DOHH2 (cell line): ENCODE measurements at regions not wholly inside any gene's neighbourhood (a gene's known extent, or its start where the extent isn't known, plus 50 kb on each side); places are given as distances from the start of the nearest gene placed in this dataset.

Experiments
- H3F3A ChIP-seq: fragments of 200-600 bp; sonication (generic), shearing (Covaris generic); 2 replicates; pipeline ENCODE4 v1.6.0; 2016; ENCODE audit warnings: antibody characterized with exemption, mild to moderate bottlenecking; ENCODE audit not compliant: control insufficient read depth, insufficient read depth
- H3K27ac ChIP-seq: fragments of 200-600 bp; sonication (generic); 2 replicates; pipeline ENCODE4 v1.5.1; 2014; ENCODE audit warnings: low read depth, mild to moderate bottlenecking, low read length, moderate library complexity
- H3K27me3 ChIP-seq: fragments of 200-600 bp; sonication (generic); 2 replicates; pipeline ENCODE4 v1.6.1; 2014; ENCODE audit warnings: mild to moderate bottlenecking, low read length, mixed read lengths; ENCODE audit not compliant: control insufficient read depth
- H3K36me3 ChIP-seq: fragments of 200-600 bp; sonication (generic); 2 replicates; pipeline ENCODE4 v1.6.1; 2014; ENCODE audit warnings: mild to moderate bottlenecking, low read length, moderate library complexity, mixed read lengths; ENCODE audit not compliant: control insufficient read depth
- H3K4me1 ChIP-seq: fragments of 200-600 bp; sonication (generic); 2 replicates; pipeline ENCODE4 v1.6.1; 2014; ENCODE audit warnings: mild to moderate bottlenecking, low read length, mixed read lengths; ENCODE audit not compliant: control insufficient read depth
- H3K4me2 ChIP-seq: fragments of 200-600 bp; sonication (generic); 2 replicates; pipeline ENCODE4 v1.6.0; 2014; ENCODE audit warnings: mild to moderate bottlenecking, low read length, moderate library complexity
- H3K4me3 ChIP-seq: fragments of 200-600 bp; sonication (generic); 2 replicates; pipeline ENCODE4 v1.5.1; 2014; ENCODE audit warnings: mild to moderate bottlenecking, low read length, mixed read lengths
- H3K79me2 ChIP-seq: fragments of 200-600 bp; sonication (generic); 2 replicates; pipeline ENCODE4 v1.6.1; 2014; ENCODE audit warnings: mild to moderate bottlenecking, low read length, mixed read lengths; ENCODE audit not compliant: control insufficient read depth
- H3K9me2 ChIP-seq: fragments of 200-600 bp; sonication (generic); replicated peaks from 2 replicates; pipeline ENCODE4 v1.6.1; 2014; ENCODE audit warnings: mild to moderate bottlenecking, low read length, mixed read lengths; ENCODE audit not compliant: control insufficient read depth
- H3K9me3 ChIP-seq: fragments of 200-600 bp; sonication (generic); 2 replicates; pipeline ENCODE4 v1.6.1; 2014; ENCODE audit warnings: antibody characterized with exemption, low read length, mixed read lengths; ENCODE audit not compliant: control insufficient read depth, insufficient read depth
- H4K20me1 ChIP-seq: fragments of 200-600 bp; sonication (generic); 2 replicates; pipeline ENCODE4 v1.6.0; 2014; ENCODE audit warnings: low read depth, mild to moderate bottlenecking, antibody characterized with exemption, low read length, moderate library complexity; ENCODE audit not compliant: control insufficient read depth, insufficient read depth
- EZH2phosphoT487 ChIP-seq: fragments of 200-600 bp; sonication (generic); IDR thresholded peaks from 2 replicates; pipeline ENCODE4 v1.6.1; 2017; ENCODE audit warnings: borderline replicate concordance, mild to moderate bottlenecking, antibody characterized with exemption, low read length, moderate library complexity, mixed read lengths
- TF ChIP-seq, protein P1 (sequence below): fragments of 200-600 bp; sonication (generic); IDR thresholded peaks from one replicate; pipeline ENCODE4 v1.5.1; 2014; ENCODE audit warnings: antibody characterized with exemption, mild to moderate bottlenecking, low read depth, low read length; ENCODE audit not compliant: poor library complexity, severe bottlenecking

DNA sequence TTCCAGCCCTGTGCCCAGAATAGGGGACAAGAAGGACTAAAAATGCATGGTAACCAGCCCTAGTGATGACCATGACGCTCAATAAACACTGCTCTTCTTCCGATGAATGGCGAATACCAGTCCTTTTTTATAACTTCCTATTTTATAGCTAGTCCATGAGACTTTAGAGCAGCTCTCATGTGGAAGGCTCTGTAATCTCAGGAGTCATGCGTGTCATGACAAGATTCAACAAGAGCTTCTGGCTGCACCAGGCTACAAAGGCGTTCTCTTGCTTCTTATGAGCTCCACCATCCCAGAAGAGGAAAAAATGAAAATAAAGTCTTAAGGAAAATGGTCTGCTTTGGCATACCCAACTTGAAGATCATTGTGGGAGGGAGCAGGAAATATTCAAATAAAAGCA is 141.0 kb downstream of the TMCO5A start:
- peak overlapping the region; percentile 28; the same call in 1 of the 2 replicates for H3K27ac ChIP-seq

DNA sequence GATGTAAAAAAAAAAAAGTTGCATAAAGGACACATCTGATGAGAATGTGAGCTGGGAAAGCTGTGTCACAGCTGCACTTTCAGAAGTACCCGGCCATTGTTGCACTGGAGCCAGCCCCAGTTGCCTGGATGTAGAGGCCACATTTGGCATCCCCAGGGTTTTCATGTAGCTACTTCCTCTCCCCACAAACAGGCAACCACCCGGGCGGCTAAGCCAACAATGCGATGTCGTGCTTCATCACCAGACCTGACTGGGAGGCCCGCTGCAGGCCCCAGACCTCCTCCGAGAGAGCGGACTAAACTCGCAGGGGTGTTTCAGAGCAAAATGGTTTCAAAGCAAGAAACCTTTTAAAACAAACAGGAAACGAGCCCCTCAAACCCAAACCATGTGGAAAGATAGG is 142.3 kb downstream of the TMCO5A start:
- H3K4me2 ChIP-seq: peak overlapping the region; percentile 64
- H3K4me3 ChIP-seq: peak overlapping the region; percentile 55
- peaks cover 87% of the 10 kb centered on the region for H3K4me1 ChIP-seq
- no peak for TF ChIP-seq EZH2phosphoT487
- TF ChIP-seq, protein P1, sequence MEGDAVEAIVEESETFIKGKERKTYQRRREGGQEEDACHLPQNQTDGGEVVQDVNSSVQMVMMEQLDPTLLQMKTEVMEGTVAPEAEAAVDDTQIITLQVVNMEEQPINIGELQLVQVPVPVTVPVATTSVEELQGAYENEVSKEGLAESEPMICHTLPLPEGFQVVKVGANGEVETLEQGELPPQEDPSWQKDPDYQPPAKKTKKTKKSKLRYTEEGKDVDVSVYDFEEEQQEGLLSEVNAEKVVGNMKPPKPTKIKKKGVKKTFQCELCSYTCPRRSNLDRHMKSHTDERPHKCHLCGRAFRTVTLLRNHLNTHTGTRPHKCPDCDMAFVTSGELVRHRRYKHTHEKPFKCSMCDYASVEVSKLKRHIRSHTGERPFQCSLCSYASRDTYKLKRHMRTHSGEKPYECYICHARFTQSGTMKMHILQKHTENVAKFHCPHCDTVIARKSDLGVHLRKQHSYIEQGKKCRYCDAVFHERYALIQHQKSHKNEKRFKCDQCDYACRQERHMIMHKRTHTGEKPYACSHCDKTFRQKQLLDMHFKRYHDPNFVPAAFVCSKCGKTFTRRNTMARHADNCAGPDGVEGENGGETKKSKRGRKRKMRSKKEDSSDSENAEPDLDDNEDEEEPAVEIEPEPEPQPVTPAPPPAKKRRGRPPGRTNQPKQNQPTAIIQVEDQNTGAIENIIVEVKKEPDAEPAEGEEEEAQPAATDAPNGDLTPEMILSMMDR: no peak
- peak overlapping the region; percentile 58 for H3K27ac ChIP-seq
- no peaks in the 10 kb centered on the region for H3K79me2 ChIP-seq
- H4K20me1 ChIP-seq: no peaks in the 10 kb centered on the region
- H3K9me2 ChIP-seq: no peaks in the 10 kb centered on the region
- peaks cover 17% of the 10 kb centered on the region for H3K27me3 ChIP-seq
- no peaks in the 10 kb centered on the region for H3K9me3 ChIP-seq
- peaks cover 7% of the 10 kb centered on the region for H3F3A ChIP-seq
- 0 out of 2 replicates have a peak, but pooled peaks cover 5% of the 10 kb centered on the region for H3K36me3 ChIP-seq

More for the DNA sequence above, 141.0 kb downstream of the TMCO5A start:
- Histone ChIP-seq H3K36me3 (0 out of 2 replicates have a peak, but pooled peaks cover 5% of the 10 kb centered on the region), H3K9me3 (no peaks in the 10 kb centered on the region), H3K27me3 (peaks cover 17% of the 10 kb centered on the region), H3K4me2 (peak overlapping the region; percentile 64), H3K4me1 (peaks cover 90% of the 10 kb centered on the region), H3K79me2 (no peaks in the 10 kb centered on the region), H4K20me1 (no peaks in the 10 kb centered on the region), H3K4me3 (peak overlapping the region; percentile 4; the same call in 1 of the 2 replicates), H3K9me2 (no peaks in the 10 kb centered on the region), H3F3A (peaks cover 7% of the 10 kb centered on the region)
- TF ChIP-seq, protein P1: no peak

DNA sequence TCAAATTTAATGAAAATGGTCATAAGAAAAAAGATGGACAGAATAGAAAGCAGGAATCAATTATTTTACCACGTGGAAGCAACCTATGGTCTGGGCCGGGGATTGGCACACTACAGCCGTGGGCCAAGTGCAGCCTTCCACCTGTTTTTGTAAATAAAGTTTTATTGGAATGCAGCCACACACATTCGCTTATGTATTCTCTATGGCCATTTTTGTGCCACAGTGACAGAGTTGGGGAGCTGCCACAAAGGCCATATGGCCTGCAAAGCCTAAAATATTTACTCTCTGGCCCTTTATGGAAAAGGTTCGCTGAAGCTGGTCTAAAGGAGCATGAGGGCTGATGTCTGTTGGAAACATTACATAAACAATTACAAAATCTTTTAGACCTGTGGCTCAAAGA is 144.8 kb downstream of the TMCO5A start:
- Histone ChIP-seq H3K4me2 (peak overlapping the region; percentile 36; the same call in 1 of the 2 replicates), H4K20me1 (no peaks in the 10 kb centered on the region; the same call in 1 of the 2 replicates), H3K9me3 (no peaks in the 10 kb centered on the region), H3K27me3 (peaks cover 11% of the 10 kb centered on the region), H3K27ac (no peak overlapping the region), H3K9me2 (no peaks in the 10 kb centered on the region), H3F3A (peaks cover 3% of the 10 kb centered on the region; the same call in 1 of the 2 replicates), H3K79me2 (no peaks in the 10 kb centered on the region), H3K4me1 (peaks cover 63% of the 10 kb centered on the region), H3K4me3 (no peak overlapping the region), H3K36me3 (0 out of 2 replicates have a peak, but pooled peaks cover 5% of the 10 kb centered on the region)
- TF ChIP-seq, protein P1: no peak
- no peak for TF ChIP-seq EZH2phosphoT487
